Panc1 (cell line): ENCODE measurements at regions not wholly inside any gene's neighbourhood (a gene's known extent, or its start where the extent isn't known, plus 50 kb on each side); places are given as distances from the start of the nearest gene placed in this dataset.

Experiments used
- ATAC-seq: fragments of 200-7000 bp; cut with Tn5 transposase; 2 replicates; pipeline ENCODE4 v1.9.1; 2020; ENCODE audit warnings: mild to moderate bottlenecking, moderate library complexity
- BruUV-seq: library from RNA; stranded (reverse); fragments of 400-500 nt; replicated peaks from 2 replicates; lab custom pipeline; 2021; lab: Mats Ljungman, UMichigan
- CTCF ChIA-PET: fragments of 300-600 bp; sonication (Branson Sonifier 250); formaldehyde crosslinking; loops from one replicate; lab custom pipeline; 2022; ENCODE audit warnings: antibody characterized with exemption; lab: Charles Lee
- POLR2A ChIA-PET: fragments of 300-600 bp; sonication (Branson Sonifier 250); formaldehyde crosslinking; loops from one replicate; lab custom pipeline; 2022; ENCODE audit warnings: antibody characterized with exemption; lab: Charles Lee
- DNase-seq: peaks from one replicate; pipeline ENCODE4 v3.0.0-alpha.2; 2010; ENCODE audit warnings: low read depth, low spot score
- H3K27ac ChIP-seq: 2 replicates; pipeline ENCODE4 v1.5.1; 2011; ENCODE audit warnings: mild to moderate bottlenecking, low read length, inconsistent platforms
- H3K27me3 ChIP-seq: fragments of 200-500 bp; sonication (Bioruptor generic); 2 replicates; pipeline ENCODE4 v1.6.0; 2014; ENCODE audit warnings: low read length, inconsistent platforms; ENCODE audit not compliant: control insufficient read depth, insufficient read depth
- H3K36me3 ChIP-seq: fragments of 200-500 bp; sonication (Bioruptor generic); 2 replicates; pipeline ENCODE4 v1.5.1; 2014; ENCODE audit warnings: inconsistent platforms, mild to moderate bottlenecking, low read length, moderate library complexity; ENCODE audit not compliant: control insufficient read depth, insufficient read depth
- H3K4me1 ChIP-seq: 2 replicates; pipeline ENCODE4 v1.5.1; 2011; ENCODE audit warnings: inconsistent platforms, mild to moderate bottlenecking, low read length, moderate library complexity; ENCODE audit not compliant: control insufficient read depth, insufficient read depth
- H3K4me3 ChIP-seq, 2 experiments: 2 replicates each; pipeline ENCODE4 v1.5.1; 2011 to 2012; ENCODE audit warnings: low read depth in 2 of 2, low read length in 2 of 2, mild to moderate bottlenecking in 2 of 2, inconsistent platforms in 1 of 2, moderate library complexity in 1 of 2
- H3K9me3 ChIP-seq: fragments of 200-500 bp; sonication (Bioruptor generic); 2 replicates; pipeline ENCODE4 v1.5.1; 2014; ENCODE audit warnings: low read depth, mild to moderate bottlenecking, inconsistent platforms, low read length, moderate library complexity; ENCODE audit not compliant: control insufficient read depth, insufficient read depth
- POLR2AphosphoS5 ChIP-seq: IDR thresholded peaks from 2 replicates; pipeline ENCODE4 v1.6.1; 2012; ENCODE audit warnings: mild to moderate bottlenecking, low read depth, low read length, moderate library complexity
- SIN3A ChIP-seq: IDR thresholded peaks from 2 replicates; pipeline ENCODE4 v1.6.1; 2012; ENCODE audit warnings: low read depth, mild to moderate bottlenecking, low read length, moderate library complexity, borderline replicate concordance; ENCODE audit not compliant: insufficient read depth
- TCF7L2 ChIP-seq: IDR thresholded peaks from 2 replicates; pipeline ENCODE4 v1.6.1; 2011; ENCODE audit warnings: mild to moderate bottlenecking, low read depth, low read length, inconsistent platforms
- in situ Hi-C: cut with HindIII; loops from 2 replicates; pipeline ENCODE4 v1.10.0; 2016; ENCODE audit warnings: low sequenced_read_pairs, low pct_unique_long_range_greater_than_20kb
- intact Hi-C: fragments of 100-400 bp; cut with micrococcal nuclease; formaldehyde crosslinking; loops from one replicate; pipeline ENCODE4 v1.10.0; 2022; ENCODE audit not compliant: unreplicated experiment
- TF ChIP-seq, protein P1 (sequence below): fragments of 450-650 bp; IDR thresholded peaks from 2 replicates; pipeline ENCODE4 v1.5.1; 2017; ENCODE audit warnings: mild to moderate bottlenecking
- TF ChIP-seq, protein P2 (sequence below), 2 experiments: IDR thresholded peaks; 2 replicates each; pipeline ENCODE4 v1.6.1; 2011 to 2012; ENCODE audit warnings: low read depth in 2 of 2, control low read depth in 1 of 2, low read length in 1 of 2, mild to moderate bottlenecking in 1 of 2, moderate library complexity in 1 of 2; ENCODE audit not compliant: insufficient read depth in 1 of 2

DNA sequence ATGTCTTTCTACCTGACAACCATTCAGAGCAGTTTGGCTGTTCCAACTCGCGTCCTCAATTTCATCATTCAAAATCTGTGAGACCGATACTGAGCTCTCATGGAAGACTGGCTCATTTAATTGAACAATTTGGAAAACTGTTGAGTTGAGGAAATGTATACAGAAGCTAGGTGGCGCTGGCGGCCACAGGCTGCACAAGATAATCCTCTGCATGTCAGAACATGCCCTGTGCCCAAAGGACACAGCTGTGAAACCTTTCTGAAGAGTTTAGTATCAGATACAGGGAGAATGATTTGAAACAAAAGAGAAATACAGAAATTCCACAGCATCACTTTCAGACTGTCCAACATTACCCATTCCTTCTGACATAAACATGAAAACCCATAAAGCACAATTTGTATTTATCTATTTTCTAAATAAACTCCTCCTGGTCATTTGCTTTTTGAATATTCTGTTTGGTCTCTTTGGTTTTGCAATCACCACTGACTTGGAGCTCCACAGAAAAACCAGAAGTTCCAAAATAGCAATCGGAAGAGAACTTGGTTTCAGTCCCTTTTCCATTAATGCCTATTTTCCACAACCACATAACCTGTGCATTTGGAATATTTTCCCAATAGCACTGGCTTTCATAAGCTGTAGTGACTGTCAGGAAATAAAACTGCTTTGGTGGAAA is 192.8 kb downstream of the MAP2K6 start:
- no peaks in the 10 kb centered on the region for H3K27me3 ChIP-seq
- H3K4me1 ChIP-seq: peaks cover 3% of the 10 kb centered on the region; the same call in 1 of the 2 replicates
- POLR2A ChIA-PET: no interaction called here
- in situ Hi-C loops: no loop called here
- no TSS peak for BruUV-seq
- peak; percentile 83 for ATAC-seq
- no peak for DNase-seq
- intact Hi-C loops: no loop called here
- no peak overlapping the region for H3K27ac ChIP-seq
- no peaks in the 10 kb centered on the region for H3K36me3 ChIP-seq
- CTCF ChIA-PET: interaction anchor here (0.7 to 1.6 kb wide), 3 partner anchors 29 to 1023 kb away, joined by 3 to 5 read pairs (median 4); no protein-coding TSS in a partner anchor
- no peaks in the 10 kb centered on the region for H3K9me3 ChIP-seq
- TF ChIP-seq POLR2AphosphoS5: no peak
- TF ChIP-seq, protein P1, sequence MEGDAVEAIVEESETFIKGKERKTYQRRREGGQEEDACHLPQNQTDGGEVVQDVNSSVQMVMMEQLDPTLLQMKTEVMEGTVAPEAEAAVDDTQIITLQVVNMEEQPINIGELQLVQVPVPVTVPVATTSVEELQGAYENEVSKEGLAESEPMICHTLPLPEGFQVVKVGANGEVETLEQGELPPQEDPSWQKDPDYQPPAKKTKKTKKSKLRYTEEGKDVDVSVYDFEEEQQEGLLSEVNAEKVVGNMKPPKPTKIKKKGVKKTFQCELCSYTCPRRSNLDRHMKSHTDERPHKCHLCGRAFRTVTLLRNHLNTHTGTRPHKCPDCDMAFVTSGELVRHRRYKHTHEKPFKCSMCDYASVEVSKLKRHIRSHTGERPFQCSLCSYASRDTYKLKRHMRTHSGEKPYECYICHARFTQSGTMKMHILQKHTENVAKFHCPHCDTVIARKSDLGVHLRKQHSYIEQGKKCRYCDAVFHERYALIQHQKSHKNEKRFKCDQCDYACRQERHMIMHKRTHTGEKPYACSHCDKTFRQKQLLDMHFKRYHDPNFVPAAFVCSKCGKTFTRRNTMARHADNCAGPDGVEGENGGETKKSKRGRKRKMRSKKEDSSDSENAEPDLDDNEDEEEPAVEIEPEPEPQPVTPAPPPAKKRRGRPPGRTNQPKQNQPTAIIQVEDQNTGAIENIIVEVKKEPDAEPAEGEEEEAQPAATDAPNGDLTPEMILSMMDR: peak; percentile 91
- H3K4me3 ChIP-seq: no peak overlapping the region

DNA sequence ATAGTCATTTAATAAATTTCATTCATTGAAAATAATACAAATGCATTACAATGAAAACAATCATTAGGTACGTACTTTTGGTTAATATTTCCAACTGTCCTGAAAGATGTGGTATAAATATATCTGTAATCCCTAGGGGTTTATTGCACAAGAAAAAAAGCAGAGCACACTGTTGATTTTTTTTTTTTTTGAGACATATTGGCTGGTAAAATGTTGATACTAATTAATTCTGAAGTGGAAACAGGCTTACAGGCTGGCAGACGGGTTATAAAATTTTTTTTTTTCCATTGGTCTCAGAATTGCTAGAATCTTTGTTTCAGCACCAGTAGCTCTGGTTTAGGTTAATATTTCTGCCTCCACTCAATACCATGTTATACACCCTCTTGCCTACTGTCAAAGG is 193.6 kb downstream of the MAP2K6 start:
- in situ Hi-C loops: no loop called here

More for the DNA sequence above, 193.6 kb downstream of the MAP2K6 start:
- no peak for ATAC-seq
- no peak for DNase-seq
- H3K27ac ChIP-seq: no peak overlapping the region
- H3K9me3 ChIP-seq: no peaks in the 10 kb centered on the region
- intact Hi-C loops: no loop called here
- no TSS peak for BruUV-seq
- POLR2A ChIA-PET: interaction anchor here (0.7 kb wide), 1 partner anchor 541 kb away, joined by 5 read pairs; no protein-coding TSS in a partner anchor
- no peaks in the 10 kb centered on the region for H3K27me3 ChIP-seq
- H3K4me1 ChIP-seq: peaks cover 3% of the 10 kb centered on the region; the same call in 1 of the 2 replicates
- no peaks in the 10 kb centered on the region for H3K36me3 ChIP-seq
- TF ChIP-seq, protein P2, sequence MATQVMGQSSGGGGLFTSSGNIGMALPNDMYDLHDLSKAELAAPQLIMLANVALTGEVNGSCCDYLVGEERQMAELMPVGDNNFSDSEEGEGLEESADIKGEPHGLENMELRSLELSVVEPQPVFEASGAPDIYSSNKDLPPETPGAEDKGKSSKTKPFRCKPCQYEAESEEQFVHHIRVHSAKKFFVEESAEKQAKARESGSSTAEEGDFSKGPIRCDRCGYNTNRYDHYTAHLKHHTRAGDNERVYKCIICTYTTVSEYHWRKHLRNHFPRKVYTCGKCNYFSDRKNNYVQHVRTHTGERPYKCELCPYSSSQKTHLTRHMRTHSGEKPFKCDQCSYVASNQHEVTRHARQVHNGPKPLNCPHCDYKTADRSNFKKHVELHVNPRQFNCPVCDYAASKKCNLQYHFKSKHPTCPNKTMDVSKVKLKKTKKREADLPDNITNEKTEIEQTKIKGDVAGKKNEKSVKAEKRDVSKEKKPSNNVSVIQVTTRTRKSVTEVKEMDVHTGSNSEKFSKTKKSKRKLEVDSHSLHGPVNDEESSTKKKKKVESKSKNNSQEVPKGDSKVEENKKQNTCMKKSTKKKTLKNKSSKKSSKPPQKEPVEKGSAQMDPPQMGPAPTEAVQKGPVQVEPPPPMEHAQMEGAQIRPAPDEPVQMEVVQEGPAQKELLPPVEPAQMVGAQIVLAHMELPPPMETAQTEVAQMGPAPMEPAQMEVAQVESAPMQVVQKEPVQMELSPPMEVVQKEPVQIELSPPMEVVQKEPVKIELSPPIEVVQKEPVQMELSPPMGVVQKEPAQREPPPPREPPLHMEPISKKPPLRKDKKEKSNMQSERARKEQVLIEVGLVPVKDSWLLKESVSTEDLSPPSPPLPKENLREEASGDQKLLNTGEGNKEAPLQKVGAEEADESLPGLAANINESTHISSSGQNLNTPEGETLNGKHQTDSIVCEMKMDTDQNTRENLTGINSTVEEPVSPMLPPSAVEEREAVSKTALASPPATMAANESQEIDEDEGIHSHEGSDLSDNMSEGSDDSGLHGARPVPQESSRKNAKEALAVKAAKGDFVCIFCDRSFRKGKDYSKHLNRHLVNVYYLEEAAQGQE (IDR thresholded peaks at IDR 0.05; ENCODE audit: insufficient read depth in 1 of 2, low read depth in 2 of 2, low read length in 1 of 2): no peak
- TF ChIP-seq, protein P1: no peak
- TF ChIP-seq TCF7L2 (no peak), SIN3A (no peak)
- no peak overlapping the region for H3K4me3 ChIP-seq
- CTCF ChIA-PET: interaction anchor here (0.6 to 1.2 kb wide), 3 partner anchors 11 to 944 kb away, joined by 3 to 4 read pairs (median 4); no protein-coding TSS in a partner anchor
